GM21360 (cell line): ENCODE measurements at regions not wholly inside any gene's neighbourhood (a gene's known extent, or its start where the extent isn't known, plus 50 kb on each side); places are given as distances from the start of the nearest gene placed in this dataset.
"Not testable (repeated sequence)": the region's sequence is repeated elsewhere in the genome, so short reads cannot be mapped to it uniquely, and the experiment has no call there.

Source experiments
- ATAC-seq: cut with Tn5 transposase; IDR thresholded peaks from one replicate; pipeline ENCODE4 v1.9.1; 2021; ENCODE audit warnings: mild to moderate bottlenecking, moderate library complexity; ENCODE audit not compliant: unreplicated experiment

GRCh38 chr6:95848717-95849116 is 167.1 kb upstream of the FUT9 start:
- ATAC-seq, result no peak

- no peak for ATAC-seq
Measured at GRCh38 chr6:95856876-95857364, 158.9 kb upstream of the FUT9 start.

DNA sequence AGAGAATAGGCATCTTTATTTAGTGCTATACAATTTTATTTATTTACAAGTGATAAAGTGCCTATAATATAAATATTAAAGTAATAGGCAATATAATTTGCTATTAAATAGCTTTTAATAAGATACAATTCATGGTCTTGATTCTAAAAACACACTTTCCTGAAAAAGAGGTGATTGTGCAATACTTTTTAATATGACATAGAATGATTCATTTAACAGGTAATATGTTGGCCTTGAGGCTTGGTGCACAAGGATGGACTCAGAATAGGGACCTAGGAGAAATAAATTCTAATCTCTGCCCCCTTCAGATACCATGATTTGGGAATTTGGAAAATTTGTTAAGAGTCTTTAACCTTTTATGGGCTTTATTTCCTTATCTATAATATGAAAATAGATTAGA is 149.9 kb upstream of the FUT9 start:
- ATAC-seq, result no peak

DNA sequence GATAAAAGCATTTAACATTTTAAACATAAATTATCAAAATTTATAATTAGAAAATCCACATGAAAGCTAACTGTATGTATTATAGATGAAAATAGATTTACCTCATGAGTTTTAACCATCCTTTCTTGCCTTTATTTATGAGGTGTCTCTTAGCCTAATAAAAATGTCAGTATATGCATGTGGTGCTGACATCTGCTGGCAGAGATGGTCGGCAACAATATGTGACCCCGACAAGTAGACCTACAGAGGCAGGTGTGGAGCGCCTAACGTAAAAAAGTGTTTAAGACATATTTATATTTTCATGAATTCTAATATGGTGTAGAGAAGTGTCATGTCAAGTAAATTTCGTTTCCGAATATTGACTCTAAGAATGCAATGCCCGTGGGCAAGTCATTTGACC is 149.0 kb upstream of the FUT9 start:
- ATAC-seq, result no peak

DNA sequence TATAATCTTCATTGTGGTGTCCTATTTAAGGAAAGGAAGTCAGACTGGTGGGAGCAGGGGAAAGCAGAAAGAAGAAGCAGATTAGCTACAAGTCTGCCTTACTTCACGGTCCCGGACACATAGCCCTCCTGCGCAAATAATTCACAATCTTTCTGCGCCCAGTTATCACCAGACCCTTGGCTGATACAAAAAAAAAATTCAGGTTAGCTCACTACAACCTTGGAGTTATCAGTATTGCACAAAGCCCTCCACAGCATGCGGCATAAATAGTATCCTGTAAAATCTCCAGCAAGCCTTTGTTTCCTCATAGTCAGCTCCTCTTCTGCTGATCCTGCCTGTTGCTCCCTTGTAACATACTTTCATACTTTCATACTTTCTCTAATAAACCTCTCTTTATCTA is 148.6 kb upstream of the FUT9 start:
- ATAC-seq, result no peak

DNA sequence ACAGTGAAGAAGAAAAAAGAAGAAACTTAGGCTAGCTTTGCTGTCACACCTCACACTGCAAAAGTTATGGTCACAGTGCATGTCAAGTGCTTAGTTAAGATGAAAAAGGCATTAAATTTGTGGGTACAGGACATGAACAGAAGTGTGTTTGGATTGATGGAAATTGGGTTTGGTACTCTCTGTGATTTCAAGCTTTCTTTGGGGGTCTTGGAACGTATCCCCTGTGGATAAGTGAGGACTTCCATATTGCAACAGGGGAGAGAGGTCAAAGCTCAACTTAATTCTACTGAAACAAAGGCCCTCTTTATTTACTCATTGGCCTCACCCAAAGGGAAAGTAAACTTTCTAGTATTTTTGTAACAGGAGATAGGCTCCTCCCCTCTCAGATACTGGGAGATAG is 138.3 kb upstream of the FUT9 start:
- no peak for ATAC-seq

GRCh38 chr6:95879856-95880255 is 135.9 kb upstream of the FUT9 start:
- no peak for ATAC-seq

GRCh38 chr6:95882371-95882770 is 133.4 kb upstream of the FUT9 start:
- no peak for ATAC-seq

- not testable (repeated sequence) for ATAC-seq
Measured at GRCh38 chr6:95888711-95889110, 127.1 kb upstream of the FUT9 start.

DNA sequence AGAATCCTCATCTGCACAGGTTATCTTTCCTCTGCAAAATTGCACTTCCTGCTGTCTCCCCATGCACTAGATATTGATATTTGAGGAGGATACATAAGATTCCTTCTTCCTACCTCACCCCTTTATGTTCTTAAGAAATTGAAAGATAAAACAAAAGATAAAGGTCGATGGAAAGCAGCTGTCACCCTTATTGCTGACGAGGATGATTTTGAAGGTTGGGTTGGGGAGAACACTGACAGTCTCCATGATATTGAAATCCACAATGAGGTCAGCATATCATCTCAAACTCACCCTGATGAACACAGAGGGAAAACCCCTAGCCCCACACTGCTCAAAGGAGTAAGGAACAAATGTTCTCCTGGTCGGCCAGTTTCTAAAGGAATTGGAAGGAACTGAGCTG is 110.6 kb upstream of the FUT9 start:
- ATAC-seq, result no peak

DNA sequence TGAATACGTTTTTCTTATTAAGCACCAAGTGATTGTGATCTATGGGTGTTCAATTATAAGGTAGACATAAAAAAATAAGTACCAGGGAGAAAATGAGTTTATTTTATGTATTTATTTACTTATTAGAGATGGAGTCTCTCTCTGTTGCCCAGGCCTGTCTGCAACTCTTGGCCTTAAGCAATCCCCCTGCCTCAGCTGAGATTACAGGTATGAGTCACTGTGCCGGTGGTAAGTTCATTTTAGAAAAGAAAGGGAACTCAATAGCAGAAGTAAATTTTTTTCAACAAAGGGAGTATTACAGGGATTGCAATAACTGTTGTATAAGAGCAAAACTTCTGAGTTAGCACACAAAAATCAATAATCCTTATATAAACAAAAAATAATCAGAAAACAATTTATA is 98.7 kb upstream of the FUT9 start:
- no peak for ATAC-seq

GRCh38 chr6:95923518-95923917 is 92.3 kb upstream of the FUT9 start:
- no peak for ATAC-seq

DNA sequence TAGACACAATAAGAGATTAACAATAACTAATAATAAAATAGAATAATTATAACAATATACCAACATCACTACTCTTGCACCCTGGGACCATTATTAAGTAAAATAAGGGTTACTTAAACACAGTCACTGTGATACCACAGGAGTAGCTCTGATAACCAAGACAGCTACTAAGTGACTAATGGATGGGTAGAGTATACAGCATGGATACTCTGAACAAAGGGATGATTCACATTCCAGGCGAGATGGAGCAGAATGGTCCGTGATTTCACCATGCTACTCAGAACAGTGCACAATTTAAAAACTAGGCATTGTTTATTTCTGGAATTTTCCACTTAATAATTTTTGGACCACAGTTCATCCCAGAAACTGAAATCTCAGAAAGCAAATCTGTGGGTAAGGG is 80.0 kb upstream of the FUT9 start:
- ATAC-seq, result no peak

- no peak for ATAC-seq
Measured at GRCh38 chr6:95946906-95947305, 68.9 kb upstream of the FUT9 start.

DNA sequence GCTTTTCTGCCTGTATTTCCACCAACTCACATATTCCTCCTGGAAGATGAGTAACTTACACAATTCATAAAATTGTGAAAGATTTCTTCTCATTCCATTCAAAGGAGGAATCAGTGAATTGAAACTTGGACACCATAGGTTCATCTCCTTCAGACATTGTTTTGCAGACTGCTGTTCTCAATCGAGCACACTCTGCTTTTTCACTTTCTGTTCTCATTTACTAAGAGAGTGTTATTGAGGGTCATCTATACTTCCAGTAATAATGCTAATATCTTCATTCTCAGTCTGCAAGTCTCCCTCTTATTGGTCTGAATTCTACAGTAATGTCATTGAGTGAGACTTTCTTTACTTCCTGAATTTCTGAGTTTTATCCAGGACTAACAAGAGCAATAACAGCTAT is 67.5 kb upstream of the FUT9 start:
- no peak for ATAC-seq

DNA sequence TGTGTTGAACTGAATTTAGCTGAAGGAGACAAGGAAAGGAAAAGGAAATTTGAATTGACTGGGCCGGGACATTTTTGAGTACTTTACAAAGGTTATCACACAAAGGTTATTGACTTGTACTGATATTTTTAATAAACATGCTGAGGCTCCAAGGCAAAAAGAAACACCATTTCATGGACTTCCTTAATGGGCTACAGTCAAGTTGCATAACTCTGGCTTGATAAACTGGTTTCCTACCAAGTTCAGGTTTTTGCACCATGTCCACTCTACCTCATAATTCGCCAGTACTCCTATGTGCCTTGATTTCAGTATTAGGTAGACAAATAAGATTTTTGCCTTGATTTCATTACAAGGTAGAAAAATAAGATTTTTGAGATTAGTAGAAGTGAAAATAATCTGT is 65.8 kb upstream of the FUT9 start:
- no peak for ATAC-seq

- no peak for ATAC-seq
Measured at GRCh38 chr6:95958686-95959085, 57.1 kb upstream of the FUT9 start.

DNA sequence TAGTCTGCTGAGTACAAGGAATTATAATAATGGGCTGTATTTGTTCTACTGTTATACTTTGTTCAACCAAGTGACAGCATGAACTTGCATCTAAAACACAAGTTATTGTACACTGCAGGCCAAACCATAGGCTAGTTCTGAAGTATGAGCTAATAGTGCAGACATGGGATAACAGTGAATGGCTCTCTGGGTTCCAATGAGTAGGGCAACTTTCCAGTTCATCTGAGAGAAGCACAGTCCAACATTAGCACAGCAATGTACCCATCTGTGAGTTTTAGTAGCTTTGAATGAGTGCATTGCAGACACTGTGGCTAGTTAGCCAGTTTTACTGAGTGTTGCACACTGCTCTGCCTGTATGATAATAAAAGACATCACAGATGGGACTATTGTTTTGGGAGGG is 56.5 kb upstream of the FUT9 start:
- ATAC-seq, result no peak
